NB4 (cell line): ENCODE measurements at regions not wholly inside any gene's neighbourhood (a gene's known extent, or its start where the extent isn't known, plus 50 kb on each side); places are given as distances from the start of the nearest gene placed in this dataset.

Experiments used
- POLR2A ChIP-seq: IDR thresholded peaks from 2 replicates; pipeline ENCODE4 v1.6.1; 2011; ENCODE audit warnings: mild to moderate bottlenecking; ENCODE audit not compliant: insufficient read length; ENCODE audit errors: extremely low read depth
- TF ChIP-seq, protein P1 (sequence below): IDR thresholded peaks from one replicate; pipeline ENCODE4 v1.5.1; 2012; ENCODE audit warnings: low read depth, low read length

DNA sequence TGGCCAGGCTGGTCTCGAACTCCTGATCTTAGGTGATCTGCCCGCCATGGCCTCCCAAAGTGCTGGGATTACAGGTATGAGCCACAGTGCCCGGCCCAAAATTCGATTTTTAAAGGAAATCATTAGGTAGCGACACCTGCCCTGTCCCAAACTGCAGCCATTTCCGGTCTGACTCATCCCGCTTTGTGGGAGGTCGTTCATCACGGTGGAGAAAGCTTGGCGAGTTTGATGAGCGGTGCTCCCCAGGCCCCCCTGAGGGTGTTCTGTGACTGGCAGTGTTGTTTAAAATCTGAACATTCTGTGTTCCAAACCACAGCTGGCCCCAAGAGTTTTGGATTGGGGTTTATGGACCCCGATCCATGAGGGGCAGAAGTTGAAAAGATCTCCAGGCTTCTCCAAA is 53.0 kb upstream of the GLI2 start:
- TF ChIP-seq, protein P1, sequence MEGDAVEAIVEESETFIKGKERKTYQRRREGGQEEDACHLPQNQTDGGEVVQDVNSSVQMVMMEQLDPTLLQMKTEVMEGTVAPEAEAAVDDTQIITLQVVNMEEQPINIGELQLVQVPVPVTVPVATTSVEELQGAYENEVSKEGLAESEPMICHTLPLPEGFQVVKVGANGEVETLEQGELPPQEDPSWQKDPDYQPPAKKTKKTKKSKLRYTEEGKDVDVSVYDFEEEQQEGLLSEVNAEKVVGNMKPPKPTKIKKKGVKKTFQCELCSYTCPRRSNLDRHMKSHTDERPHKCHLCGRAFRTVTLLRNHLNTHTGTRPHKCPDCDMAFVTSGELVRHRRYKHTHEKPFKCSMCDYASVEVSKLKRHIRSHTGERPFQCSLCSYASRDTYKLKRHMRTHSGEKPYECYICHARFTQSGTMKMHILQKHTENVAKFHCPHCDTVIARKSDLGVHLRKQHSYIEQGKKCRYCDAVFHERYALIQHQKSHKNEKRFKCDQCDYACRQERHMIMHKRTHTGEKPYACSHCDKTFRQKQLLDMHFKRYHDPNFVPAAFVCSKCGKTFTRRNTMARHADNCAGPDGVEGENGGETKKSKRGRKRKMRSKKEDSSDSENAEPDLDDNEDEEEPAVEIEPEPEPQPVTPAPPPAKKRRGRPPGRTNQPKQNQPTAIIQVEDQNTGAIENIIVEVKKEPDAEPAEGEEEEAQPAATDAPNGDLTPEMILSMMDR = no peak
- no peak for TF ChIP-seq POLR2A
